HG03521 (cell line): ENCODE measurements at regions not wholly inside any gene's neighbourhood (a gene's known extent, or its start where the extent isn't known, plus 50 kb on each side); places are given as distances from the start of the nearest gene placed in this dataset.
"Not testable (repeated sequence)": the region's sequence is repeated elsewhere in the genome, so short reads cannot be mapped to it uniquely, and the experiment has no call there.

ENCODE experiments used
- ATAC-seq: cut with Tn5 transposase; IDR thresholded peaks from one replicate; pipeline ENCODE4 v1.9.1; 2021; ENCODE audit warnings: mild to moderate bottlenecking, moderate library complexity; ENCODE audit not compliant: unreplicated experiment

DNA sequence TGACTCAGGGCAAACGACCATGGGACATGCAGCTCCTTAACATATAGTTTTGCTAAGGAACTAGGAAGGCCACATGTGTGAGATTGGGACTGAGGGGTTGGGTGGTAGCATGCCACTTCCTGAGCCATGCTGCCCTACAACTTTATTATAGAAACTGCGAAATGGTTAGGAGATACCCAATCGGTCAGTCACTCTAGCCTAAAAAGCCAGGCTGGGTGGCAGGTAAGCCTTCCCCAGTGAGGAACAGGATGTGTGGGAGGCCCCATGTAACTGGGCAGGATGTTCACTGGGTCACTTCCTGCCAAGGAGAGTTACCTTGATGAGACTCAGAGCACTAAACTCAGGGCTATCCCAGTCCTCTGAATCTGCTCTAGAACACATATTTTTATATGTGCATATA lies 123.5 kb downstream of the MAP3K7 start:
- ATAC-seq: no peak

DNA sequence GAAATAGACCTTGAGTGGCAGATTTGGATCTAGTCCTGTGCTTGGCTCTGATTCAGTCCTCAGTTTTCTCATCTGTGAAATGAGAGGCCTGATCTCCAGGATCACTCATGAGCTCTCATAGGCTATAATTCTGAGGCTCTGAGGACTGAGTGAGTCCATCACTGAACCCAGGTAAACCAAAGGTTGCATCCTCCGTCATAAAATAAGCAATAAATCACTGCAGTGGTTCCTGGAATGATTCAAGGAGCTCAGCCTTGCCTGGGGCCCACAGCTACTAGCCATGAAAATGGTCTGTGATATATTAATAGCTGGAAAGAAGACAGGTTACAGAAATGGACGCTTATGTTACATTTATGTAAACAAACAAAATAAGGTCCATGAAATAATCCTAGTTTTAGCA lies 124.8 kb downstream of the MAP3K7 start:
- ATAC-seq: no peak

DNA sequence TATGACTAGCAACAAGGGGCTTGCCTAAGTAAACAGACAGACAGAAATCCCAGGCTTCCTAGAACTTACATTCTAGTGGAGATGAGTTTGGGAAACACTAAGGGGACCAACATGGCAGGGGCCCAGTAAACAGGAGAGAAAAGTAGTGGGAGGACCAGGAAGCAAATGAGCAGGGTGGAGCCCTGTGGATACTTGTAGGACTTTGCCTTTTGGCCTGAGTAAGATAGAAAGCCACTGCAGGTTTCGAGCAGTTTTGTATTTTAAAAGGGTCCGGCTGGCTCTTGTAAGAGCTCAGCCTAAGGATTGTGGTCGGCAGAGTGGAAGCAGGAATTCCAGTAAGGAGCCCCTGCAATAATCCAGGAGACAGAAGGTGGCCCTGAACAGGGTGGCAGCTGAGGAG lies 125.5 kb downstream of the MAP3K7 start:
- no peak for ATAC-seq

DNA sequence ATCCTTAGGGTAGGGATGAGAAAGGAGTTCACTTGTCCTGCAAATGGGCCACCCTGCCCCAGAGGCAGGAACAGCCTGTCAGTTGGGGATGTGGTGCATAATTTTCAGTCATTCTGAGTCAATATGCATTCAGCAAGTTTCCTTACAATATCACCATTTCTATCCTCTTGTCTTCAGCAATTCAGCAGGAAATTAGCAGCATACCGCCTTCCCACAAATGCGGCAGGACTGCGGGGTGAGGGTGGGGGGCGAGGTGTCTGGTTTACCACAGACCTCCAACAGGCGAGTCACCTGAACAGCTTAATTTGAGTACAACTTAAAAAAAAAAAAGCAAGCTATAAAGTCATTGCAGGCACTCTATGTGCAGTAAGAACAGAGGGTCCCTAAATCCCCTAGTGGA lies 126.8 kb downstream of the MAP3K7 start:
- no peak for ATAC-seq

DNA sequence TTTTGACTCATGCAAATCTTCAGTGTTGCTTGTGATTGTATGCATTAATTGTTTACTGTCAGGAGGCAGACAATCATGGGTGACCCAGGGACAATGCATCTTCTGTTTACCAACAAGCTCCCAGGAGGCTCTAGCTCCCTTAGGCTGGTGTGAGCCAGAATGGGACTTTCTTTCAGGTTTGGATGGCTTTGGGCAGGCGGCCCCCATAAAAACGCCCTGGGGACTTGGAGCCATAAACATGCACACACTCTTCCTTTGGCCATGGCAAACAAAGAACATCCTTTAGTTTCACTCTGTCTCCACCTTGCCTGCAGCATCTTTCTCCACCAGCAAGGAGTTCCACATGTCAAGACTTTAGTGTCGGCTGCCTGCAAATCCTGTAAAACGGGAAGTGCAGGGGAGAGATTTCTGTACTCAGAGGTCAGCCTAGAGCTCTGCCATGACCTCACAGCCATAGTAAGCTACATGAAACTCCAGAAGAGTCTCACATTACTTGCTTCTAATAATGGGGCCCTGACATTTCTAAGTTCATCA lies 127.6 kb downstream of the MAP3K7 start:
- ATAC-seq: no peak

DNA sequence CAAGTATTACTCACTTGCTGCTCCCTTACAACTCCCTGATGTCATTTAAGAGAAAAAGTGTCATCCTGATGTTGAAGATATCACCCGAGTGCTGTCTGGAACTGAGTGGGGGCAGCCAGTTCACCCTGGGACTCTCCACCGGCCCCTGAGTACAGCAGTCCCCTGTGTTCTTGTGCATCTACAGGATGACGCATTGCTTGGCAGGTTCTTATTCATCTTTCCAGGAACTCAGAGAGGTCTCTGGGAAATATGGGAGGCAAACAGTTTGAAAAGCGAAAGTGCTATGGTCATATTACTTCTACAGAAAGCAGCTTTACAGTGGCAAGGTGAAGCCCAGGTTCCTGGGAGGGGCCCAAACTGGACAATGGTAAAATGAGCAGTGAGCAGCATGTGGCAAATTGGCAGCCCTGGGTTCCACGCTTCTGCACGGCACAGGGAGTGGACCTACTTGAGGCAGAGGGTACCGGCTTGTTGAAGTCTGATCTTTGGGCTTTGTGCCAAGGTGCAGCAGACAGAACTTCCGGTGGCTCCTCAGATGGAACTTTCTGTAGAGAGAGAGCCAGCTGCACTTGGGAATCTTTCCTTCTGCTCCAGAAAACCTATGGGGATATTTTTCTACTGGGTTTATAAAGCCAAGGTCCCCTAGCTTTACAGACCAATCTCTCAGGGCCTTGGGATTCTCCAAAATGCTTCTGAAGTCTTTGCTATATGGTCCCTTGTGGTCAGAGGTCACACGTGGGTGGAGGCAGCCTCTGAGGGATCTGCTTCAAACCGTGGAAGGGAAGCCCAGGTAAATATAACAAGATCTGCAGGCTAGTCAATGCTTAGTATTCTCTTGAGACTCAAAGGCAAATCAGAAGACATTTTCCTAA lies 128.3 kb downstream of the MAP3K7 start:
- ATAC-seq: no peak

DNA sequence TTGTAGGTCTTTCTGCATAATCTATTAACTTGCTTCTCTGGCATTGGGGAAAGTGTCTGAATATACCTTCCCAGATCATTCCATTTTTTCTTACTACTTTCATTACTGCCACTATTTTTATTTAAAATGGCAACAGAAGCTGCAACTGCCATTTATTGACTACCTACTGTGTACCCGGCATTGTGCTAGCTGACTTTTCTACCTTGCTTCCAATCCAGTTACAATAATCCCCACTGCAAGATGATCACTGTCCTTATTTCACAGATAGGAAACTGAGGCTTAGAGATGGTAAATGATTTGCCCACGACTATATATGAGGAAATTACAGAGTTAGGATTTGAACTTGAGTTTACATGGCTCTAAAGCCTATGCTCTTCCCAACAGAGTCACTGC lies 129.0 kb downstream of the MAP3K7 start:
- no peak for ATAC-seq

DNA sequence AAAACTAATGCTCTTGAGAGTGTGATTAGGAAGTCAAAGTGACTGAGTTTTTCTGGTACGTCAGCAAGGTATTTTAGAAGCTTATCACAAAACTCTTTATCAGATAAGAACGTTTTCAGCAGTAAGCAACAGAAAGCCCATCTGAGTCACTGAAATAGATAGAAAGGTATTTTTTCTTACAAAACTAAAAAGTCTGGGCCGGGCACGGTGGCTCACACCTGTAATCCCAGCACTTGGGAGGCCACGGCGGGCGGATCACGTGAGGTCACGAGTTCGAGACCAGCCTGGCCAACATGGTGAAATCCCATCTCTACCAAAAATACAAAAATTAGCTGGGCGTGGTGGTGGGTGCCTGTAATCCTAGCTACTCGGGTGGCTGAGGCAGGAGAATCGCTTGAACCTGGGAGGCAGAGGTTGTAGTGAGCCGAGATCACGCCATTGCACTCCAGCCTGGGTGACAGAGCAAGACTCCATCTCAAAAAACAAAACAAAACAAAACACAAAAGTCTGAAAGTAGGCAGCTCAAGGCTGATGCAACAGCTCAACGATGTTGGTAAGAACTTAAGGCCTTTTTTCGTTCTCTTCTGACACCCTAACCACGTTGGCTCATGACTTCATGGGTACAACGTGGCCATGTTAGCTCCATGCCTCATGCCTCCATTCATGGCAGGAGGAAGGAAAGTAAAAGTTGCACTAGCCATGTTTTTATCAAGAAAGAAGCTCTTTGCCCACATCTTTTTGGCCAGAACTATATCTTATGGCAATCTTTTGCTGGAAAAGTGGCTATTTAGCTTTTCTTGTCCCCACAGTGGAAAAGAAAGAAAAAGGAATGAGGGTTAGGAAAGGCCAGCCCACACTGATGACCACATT lies 129.6 kb downstream of the MAP3K7 start:
- ATAC-seq: not testable (repeated sequence)

DNA sequence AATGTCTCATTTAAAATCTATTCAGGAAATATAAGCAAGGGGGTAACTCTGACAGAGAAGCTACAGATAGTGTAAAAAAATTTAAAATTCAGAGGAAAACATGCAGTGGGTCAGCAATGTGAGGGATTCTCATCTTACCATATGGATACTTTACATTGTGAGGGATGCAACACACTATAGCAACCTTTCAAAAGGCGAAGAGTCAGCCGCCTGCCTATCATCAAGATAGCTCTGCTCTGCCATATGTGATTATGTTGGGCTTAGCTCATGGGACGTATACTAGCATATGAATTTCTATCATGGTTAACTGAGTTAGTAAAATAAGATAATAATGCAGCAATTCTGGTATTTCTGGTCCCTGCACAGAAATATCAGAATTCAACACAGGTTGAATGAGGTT lies 130.9 kb downstream of the MAP3K7 start:
- ATAC-seq: no peak

DNA sequence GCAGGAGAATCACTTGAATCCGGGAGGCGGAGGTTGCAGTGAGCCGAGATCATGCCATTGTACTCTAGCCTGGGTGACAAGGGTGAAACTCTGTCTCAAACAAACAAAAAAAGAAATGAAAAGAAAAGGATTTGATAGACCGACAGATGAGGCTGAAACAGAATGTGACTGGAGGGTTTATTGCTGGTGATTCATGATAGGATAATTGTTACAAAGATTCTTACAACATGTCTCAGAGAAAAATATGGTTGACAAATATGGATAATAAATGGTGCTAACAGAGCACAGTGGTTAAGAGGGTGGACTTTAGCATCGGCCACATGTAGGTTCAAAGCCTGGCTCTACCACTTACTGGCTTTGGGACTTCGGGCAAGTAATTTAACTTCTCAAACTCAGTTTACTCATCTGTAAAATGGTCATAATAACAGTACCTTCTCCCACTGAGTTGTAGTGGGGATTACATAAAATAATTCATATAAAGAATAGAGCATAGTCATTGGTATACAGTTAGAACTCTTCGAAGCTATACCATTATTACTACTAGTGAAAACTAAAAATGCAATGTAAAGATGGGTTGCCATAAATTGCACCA lies 131.9 kb downstream of the MAP3K7 start:
- ATAC-seq: no peak

DNA sequence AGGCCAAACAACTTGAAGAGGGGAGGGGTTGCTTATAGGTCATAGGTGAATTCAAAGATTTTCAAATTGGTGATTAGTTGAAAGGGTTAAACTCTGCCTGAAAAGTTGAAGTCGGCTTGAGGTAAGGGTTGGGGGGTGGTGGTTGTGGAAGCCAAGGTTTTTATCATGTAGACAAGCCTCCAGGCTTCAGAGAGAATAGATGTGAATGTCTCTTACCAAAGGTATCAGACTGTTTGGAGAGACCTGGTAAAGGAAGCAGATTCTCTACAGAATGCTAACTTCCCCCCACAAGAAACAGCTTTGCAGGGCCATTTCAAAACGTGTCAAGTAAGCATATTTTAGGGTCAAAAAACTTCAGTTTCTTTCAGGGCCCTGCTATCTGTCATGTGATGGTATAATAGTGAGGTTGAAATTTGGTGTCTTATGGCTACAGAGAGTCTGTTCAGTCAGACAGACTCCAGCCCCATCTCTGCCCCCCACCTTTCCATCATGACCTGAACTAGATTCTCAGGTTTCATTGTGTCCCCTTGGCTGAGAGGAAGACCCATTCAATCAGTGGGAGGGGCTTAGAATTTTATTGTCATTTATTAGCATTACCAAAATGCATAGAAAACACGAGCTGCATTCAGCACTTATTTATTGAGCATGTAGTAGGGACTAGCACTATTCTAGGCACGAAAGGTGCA lies 136.5 kb downstream of the MAP3K7 start:
- ATAC-seq: no peak

DNA sequence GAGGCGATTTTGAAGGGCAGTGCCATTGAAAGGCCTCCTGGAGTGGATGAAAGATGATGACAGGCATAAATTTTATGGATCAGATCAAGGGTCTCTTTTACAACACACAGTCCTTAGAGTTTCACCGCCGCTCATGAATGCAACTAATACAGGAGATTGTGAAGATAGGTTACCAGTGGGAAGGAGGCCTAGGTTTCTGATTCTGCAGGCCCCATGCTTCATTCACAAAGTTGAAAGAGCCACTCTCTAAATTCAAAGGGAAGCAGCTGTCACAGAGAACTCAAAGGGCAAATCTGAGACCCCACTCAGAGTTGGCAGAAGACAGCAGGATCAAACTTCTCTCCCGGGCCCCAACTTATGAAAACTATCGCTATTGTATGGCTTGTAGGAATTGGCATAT lies 137.6 kb downstream of the MAP3K7 start:
- no peak for ATAC-seq

DNA sequence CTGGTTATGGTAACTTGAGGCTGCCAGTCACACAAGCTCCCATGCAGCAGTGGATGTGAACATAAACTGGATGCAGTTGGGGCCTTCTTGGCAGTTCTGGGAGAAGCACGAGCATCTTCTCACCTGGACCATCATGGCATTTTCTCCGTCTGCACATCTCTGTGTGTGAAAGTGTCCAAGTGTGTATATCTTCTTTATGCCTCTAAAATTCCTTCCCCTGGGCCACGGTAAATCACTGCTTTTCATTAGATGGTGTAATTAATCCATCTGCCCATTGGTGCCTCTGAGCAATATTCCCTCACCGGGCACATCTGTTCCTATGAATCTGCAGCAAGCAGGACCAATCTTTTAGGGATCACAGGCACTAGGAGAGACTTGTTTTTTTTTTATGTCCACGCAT lies 138.0 kb downstream of the MAP3K7 start:
- ATAC-seq: no peak

DNA sequence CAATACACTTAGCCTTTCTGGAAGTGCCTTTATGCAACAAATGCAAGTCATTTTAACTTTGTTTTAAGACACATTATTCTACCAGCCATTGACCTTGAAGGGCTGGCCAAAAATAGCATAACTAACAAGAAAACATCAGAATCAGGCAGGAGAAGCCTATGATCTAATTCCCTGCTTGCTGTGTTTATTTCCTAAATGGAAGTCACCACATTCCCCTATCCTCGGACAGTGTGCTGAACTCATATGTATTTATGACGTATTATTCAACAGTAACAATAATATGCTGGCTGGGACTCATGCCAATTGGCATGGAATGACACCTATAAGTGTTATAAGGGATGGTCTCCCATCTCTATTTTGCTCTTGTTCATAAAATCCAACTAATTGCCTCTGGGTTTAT lies 140.7 kb downstream of the MAP3K7 start:
- no peak for ATAC-seq

DNA sequence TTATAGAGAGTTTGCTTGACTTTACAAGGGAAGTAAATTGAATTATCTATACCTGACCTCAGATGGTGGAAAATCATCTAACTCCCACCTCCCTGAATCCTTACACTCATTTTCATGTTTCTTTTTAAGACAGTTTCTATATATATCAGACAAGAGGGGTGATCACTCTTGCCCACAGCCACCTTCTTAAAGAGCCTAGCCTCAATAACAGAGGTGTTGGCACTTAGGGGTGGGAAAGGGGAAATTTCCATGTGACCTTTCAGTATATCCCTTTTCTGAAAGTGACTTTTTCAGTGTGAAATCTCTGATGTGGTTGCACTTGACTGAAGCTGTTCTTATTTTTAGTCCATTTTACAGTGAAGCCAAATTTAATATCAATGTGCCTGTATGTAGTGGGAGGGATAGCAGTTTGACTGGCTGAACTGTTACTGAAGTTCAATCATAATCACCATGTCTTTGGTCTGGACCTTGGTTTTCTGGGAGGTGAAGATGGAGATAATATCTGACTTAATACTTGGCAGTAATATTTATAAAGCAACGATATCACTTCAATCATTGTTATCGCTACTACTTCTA lies 141.3 kb downstream of the MAP3K7 start:
- ATAC-seq: no peak

DNA sequence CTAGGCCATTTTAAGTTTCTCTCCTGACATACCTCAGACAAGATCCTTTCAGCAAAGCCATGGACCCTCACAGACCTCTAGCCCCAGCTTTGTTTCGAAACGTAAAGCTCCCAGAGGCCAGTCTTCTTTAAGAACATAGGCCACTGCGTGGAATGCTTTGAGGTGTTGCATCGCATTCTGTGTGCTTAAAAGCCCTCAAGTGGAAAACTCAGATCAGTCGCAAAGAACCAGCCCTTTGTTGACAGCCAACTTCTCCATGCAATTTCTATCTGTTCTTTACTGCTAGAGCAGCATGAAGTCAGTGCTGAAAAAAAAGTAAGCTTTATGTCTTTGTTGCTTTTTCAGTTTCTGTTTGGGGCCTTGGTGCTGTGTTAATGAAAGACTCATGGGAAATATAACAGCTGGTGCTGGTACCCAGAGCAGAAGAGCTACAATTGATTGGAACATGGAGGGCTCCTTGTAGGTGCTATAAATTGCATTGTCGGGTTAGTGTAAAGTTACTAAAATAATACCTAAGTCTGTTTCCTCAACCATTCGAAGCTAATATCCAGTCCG lies 142.6 kb downstream of the MAP3K7 start:
- ATAC-seq: no peak

DNA sequence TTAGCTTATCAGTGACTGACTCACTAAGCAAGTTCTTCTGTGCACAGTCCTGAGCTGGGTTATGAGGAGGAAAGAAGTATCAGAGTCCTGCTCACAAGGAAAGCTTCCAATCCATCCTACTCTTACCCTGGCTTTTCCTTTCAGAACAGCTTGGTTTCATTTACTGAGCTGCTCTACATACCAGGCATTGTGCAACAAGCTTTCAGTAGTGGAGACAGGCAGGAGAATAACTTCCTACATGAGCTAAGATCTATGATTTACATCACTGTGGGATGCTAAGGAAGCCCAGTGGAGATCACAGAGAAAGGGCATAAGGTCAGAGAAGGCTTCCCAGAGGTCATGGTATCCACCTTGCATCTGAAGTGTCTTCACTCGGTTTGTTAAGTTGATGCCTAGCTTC lies 144.5 kb downstream of the MAP3K7 start:
- ATAC-seq: no peak

DNA sequence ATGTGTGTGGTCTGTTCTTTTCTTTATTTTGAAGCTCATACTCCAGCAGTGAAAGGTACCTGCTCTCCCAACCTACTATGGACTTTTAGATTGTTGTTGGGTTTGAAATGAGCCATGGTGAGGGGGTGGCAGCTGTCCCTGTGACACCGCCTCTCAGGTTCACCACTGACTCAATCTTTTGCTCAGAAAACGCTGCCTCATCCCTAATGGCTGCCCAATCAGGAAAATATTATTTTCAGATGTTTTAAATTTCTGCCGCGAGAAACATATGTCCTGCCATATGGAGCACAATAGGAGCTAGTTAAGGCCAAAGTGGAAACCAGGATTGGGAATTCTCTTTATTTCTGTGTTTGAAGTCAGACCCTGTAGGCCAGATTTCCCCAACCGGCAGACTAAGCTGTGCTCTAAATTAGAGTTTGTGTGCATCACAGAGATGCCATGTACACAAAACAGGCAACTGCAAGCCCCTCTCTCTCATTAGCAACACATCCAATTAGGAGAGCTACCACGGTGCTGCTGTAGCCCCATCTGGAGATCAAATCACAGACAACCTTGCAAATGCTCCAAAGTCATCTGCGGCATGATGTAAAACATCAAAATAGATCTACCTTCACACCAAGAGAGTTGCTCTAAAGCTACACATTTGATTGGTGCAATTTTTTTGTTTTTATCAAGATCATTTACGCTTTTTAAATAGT lies 144.1 kb upstream of the BACH2 start:
- ATAC-seq: no peak

DNA sequence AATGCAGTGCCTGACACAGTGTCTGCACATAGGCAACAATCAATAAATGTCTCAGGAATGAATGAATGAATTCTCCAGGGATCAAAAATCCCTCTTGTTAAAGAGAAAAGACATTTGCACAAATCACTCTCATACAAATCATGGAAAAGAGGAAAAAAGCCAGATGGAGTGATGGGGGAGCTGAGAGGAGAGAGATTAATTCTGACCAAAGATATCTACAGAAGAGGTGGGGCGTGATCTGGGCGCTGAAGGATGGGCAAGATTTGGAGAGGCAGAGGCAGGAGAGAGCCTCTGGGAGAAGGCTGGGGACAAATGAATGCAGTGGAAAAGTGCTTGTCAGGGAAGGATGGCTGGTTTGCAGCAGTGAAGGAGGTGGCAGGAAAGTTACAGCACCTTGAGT lies 142.9 kb upstream of the BACH2 start:
- ATAC-seq: no peak

DNA sequence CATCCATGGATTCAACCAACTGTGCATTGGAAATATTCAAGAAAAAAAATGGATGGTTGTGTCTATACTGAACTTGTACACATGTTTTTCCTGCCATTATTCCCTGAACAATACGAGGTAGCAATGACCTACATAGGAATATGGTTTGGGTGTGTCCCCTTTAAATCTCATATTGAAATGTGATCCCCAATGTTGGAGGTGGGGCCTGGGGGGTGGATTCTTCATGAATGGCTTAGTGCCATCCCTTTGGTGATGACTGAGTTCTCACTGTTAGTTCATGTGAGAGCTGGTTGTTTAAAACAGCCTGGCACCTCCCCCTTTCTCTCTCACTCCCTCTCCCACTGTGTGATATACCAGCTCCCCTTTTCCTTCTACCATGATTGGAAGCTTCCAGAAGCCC lies 139.8 kb upstream of the BACH2 start:
- ATAC-seq: no peak
